SK-N-SH (cell line): ENCODE measurements at regions not wholly inside any gene's neighbourhood (a gene's known extent, or its start where the extent isn't known, plus 50 kb on each side); places are given as distances from the start of the nearest gene placed in this dataset.
A peak's percentile ranks its signal among the peaks of the same experiment; 100 is the strongest.

Source experiments
- CTCF ChIA-PET: fragments of 300-600, 350-600 bp; formaldehyde crosslinking; extraction: SDS; loops from one replicate; lab custom pipeline; 2021; lab: Yijun Ruan, JAX
- POLR2A ChIA-PET: fragments of 350-600 bp; sonication (Branson Sonifier 250); formaldehyde crosslinking; extraction: SDS; loops from one replicate; lab custom pipeline; 2020; ENCODE audit warnings: antibody characterized with exemption, inconsistent platforms; lab: Yijun Ruan, JAX
- DNase-seq: peaks from one replicate; pipeline ENCODE4 v3.0.0; 2012
- H2AFZ ChIP-seq: fragments of 200-600 bp; sonication (generic); 2 replicates; pipeline ENCODE4 v1.8.1; 2016; ENCODE audit warnings: antibody characterized with exemption, mild to moderate bottlenecking, low read depth
- H3F3A ChIP-seq: fragments of 200-600 bp; sonication (generic); replicated peaks from 2 replicates; pipeline ENCODE3; 2016; ENCODE audit warnings: antibody characterized with exemption, mild to moderate bottlenecking; ENCODE audit not compliant: insufficient read depth
- H3K27ac ChIP-seq, 2 experiments: fragments of 200-500 bp in 1 of 2; fragments of 200-600 bp in 1 of 2; sonication (Bioruptor generic) in 1 of 2; sonication (generic), shearing (Covaris generic) in 1 of 2; 2 replicates each; pipeline versions ENCODE4 v1.5.1 to v1.6.1; 2014 to 2016; ENCODE audit warnings: low read depth in 2 of 2, inconsistent platforms in 1 of 2, low read length in 1 of 2, mild to moderate bottlenecking in 1 of 2, mixed read lengths in 1 of 2
- H3K27me3 ChIP-seq: fragments of 200-600 bp; sonication (generic), shearing (Covaris generic); 2 replicates; pipeline ENCODE4 v1.6.1; 2016; ENCODE audit warnings: mixed run types; ENCODE audit not compliant: insufficient read depth
- H3K36me3 ChIP-seq, 2 experiments: fragments of 200-500 bp in 1 of 2; fragments of 200-600 bp in 1 of 2; sonication (Bioruptor generic) in 1 of 2; sonication (generic) in 1 of 2; replicated peaks in 1 of 2; 2 replicates each; pipeline versions ENCODE3 to v1.5.1; 2014 to 2016; ENCODE audit warnings: low read length in 1 of 2, mild to moderate bottlenecking in 1 of 2; ENCODE audit not compliant: insufficient read depth in 2 of 2, control insufficient read depth in 1 of 2
- H3K4me1 ChIP-seq, 2 experiments: fragments of 200-500 bp in 1 of 2; fragments of 200-600 bp in 1 of 2; sonication (Bioruptor generic) in 1 of 2; sonication (generic), shearing (Covaris generic) in 1 of 2; 2 replicates each; pipeline versions ENCODE4 v1.5.1 to v1.6.1; 2014 to 2016; ENCODE audit warnings: low read depth in 1 of 2, low read length in 1 of 2, mixed run types in 1 of 2; ENCODE audit not compliant: insufficient read depth in 2 of 2, control insufficient read depth in 1 of 2
- H3K4me2 ChIP-seq: fragments of 200-600 bp; sonication (generic), shearing (Covaris generic); 2 replicates; pipeline ENCODE4 v1.6.1; 2017; ENCODE audit warnings: mixed run types
- H3K4me3 ChIP-seq, 2 experiments: fragments of 200-500 bp in 1 of 2; fragments of 200-600 bp in 1 of 2; sonication (Bioruptor generic) in 1 of 2; sonication (generic), shearing (Covaris generic) in 1 of 2; 2 replicates each; pipeline versions ENCODE4 v1.5.1 to v1.8.1; 2014 to 2016; ENCODE audit warnings: low read depth in 2 of 2, inconsistent platforms in 1 of 2, low read length in 1 of 2, mild to moderate bottlenecking in 1 of 2, mixed read lengths in 1 of 2, moderate library complexity in 1 of 2
- H3K79me2 ChIP-seq: fragments of 200-600 bp; sonication (generic); 2 replicates; pipeline ENCODE4 v1.8.1; 2017; ENCODE audit warnings: mild to moderate bottlenecking; ENCODE audit not compliant: insufficient read depth
- H3K9ac ChIP-seq: fragments of 200-600 bp; sonication (generic); 2 replicates; pipeline ENCODE4 v1.6.1; 2017; ENCODE audit warnings: mixed run types
- H3K9me2 ChIP-seq: fragments of 200-600 bp; sonication (generic); 2 replicates; pipeline ENCODE4 v1.6.1; 2017; ENCODE audit warnings: mixed run types
- H3K9me3 ChIP-seq: fragments of 200-600 bp; sonication (generic); 2 replicates; pipeline ENCODE4 v1.6.1; 2017; ENCODE audit warnings: mixed run types, mild to moderate bottlenecking, moderate library complexity
- H4K20me1 ChIP-seq: fragments of 200-600 bp; sonication (generic); 2 replicates; pipeline ENCODE4 v1.6.1; 2017; ENCODE audit warnings: mild to moderate bottlenecking, mixed run types; ENCODE audit not compliant: insufficient read depth
- RAD21 ChIP-seq: IDR thresholded peaks from 2 replicates; pipeline ENCODE4 v1.6.1; 2012; ENCODE audit warnings: mild to moderate bottlenecking, low read length
- RXRA ChIP-seq: IDR thresholded peaks from 2 replicates; pipeline ENCODE4 v1.4.0; 2012; ENCODE audit warnings: low read depth, mild to moderate bottlenecking, borderline replicate concordance
- SIN3A ChIP-seq: IDR thresholded peaks from 2 replicates; pipeline ENCODE4 v1.6.1; 2012; ENCODE audit warnings: low read depth, mild to moderate bottlenecking, low read length, moderate library complexity, borderline replicate concordance
- SMC3 ChIP-seq: IDR thresholded peaks from 2 replicates; pipeline ENCODE4 v1.6.1; 2012; ENCODE audit warnings: low read depth, low read length, improper control_type of control experiment
- WGBS: methylation state at CpG from one replicate; pipeline ENCODE4 v1.1.6; 2017; ENCODE audit warnings: low lambda C conversion rate; 5-methylcytosine and 5-hydroxymethylcytosine counted together
- TF ChIP-seq, protein P1 (sequence below): fragments of 200-600 bp; sonication (generic); IDR thresholded peaks from 2 replicates; pipeline ENCODE4 v1.6.1; 2017; ENCODE audit warnings: antibody characterized with exemption, mild to moderate bottlenecking, moderate library complexity
- TF ChIP-seq, protein P2 (sequence below): IDR thresholded peaks from 2 replicates; pipeline ENCODE4 v1.4.0; 2012; ENCODE audit warnings: low read depth, borderline replicate concordance
- TF ChIP-seq, protein P3 (sequence below): IDR thresholded peaks from 2 replicates; pipeline ENCODE4 v1.4.0; 2012; ENCODE audit warnings: low read depth

- POLR2A ChIA-PET: no interaction called here
Observed at GRCh38 chr11:32008880-32009551, 81.9 kb upstream of the RCN1 start.

GRCh38 chr11:32006799-32007388 lies 84.0 kb upstream of the RCN1 start:
- Histone ChIP-seq H3K4me2 (no peak overlapping the region), H3K9me3 (no peaks in the 10 kb centered on the region), H3K36me3 (no peaks in the 10 kb centered on the region), H3K27ac (no peak overlapping the region), H3K79me2 (no peaks in the 10 kb centered on the region), H3F3A (no peaks in the 10 kb centered on the region), H4K20me1 (no peaks in the 10 kb centered on the region), H3K4me1 (no peaks in the 10 kb centered on the region; a peak in 2 of 4 replicates), H3K4me3 (no peak overlapping the region), H3K27me3 (peaks cover 28% of the 10 kb centered on the region; the same call in 1 of the 2 replicates), H3K9me2 (no peaks in the 10 kb centered on the region), H2AFZ (no peak overlapping the region), H3K9ac (no peak overlapping the region)
- DNase-seq: peak; percentile 42
- WGBS: 2% methylated on average over 5 of the region's 5 CpGs
- CTCF ChIA-PET: interaction anchor here (0.6 to 3.0 kb wide), 28 partner anchors 9 to 770 kb away, joined by 3 to 20 read pairs (median 3); no protein-coding TSS in a partner anchor
- POLR2A ChIA-PET: no interaction called here
- TF ChIP-seq, protein P1, sequence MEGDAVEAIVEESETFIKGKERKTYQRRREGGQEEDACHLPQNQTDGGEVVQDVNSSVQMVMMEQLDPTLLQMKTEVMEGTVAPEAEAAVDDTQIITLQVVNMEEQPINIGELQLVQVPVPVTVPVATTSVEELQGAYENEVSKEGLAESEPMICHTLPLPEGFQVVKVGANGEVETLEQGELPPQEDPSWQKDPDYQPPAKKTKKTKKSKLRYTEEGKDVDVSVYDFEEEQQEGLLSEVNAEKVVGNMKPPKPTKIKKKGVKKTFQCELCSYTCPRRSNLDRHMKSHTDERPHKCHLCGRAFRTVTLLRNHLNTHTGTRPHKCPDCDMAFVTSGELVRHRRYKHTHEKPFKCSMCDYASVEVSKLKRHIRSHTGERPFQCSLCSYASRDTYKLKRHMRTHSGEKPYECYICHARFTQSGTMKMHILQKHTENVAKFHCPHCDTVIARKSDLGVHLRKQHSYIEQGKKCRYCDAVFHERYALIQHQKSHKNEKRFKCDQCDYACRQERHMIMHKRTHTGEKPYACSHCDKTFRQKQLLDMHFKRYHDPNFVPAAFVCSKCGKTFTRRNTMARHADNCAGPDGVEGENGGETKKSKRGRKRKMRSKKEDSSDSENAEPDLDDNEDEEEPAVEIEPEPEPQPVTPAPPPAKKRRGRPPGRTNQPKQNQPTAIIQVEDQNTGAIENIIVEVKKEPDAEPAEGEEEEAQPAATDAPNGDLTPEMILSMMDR: peak; percentile 79
- TF ChIP-seq, protein P2, sequence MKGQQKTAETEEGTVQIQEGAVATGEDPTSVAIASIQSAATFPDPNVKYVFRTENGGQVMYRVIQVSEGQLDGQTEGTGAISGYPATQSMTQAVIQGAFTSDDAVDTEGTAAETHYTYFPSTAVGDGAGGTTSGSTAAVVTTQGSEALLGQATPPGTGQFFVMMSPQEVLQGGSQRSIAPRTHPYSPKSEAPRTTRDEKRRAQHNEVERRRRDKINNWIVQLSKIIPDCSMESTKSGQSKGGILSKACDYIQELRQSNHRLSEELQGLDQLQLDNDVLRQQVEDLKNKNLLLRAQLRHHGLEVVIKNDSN: no peak
- TF ChIP-seq SMC3: peak; percentile 70
- no peak for TF ChIP-seq SIN3A
- peak; percentile 73 for TF ChIP-seq RAD21

More at GRCh38 chr11:32008880-32009551, 81.9 kb upstream of the RCN1 start:
- CTCF ChIA-PET: interaction anchor here (1.0 to 1.2 kb wide), 2 partner anchors 11 to 167 kb away, joined by 4 read pairs; no protein-coding TSS in a partner anchor
- no peak for DNase-seq
- Histone ChIP-seq H3K27ac (no peak overlapping the region), H3F3A (no peaks in the 10 kb centered on the region), H3K4me3 (no peak overlapping the region), H3K9ac (no peak overlapping the region), H3K27me3 (peaks cover 35% of the 10 kb centered on the region; the same call in 1 of the 2 replicates), H4K20me1 (no peaks in the 10 kb centered on the region), H3K4me2 (no peak overlapping the region), H3K79me2 (no peaks in the 10 kb centered on the region), H3K4me1 (no peaks in the 10 kb centered on the region; a peak in 1 of 4 replicates), H3K9me3 (no peaks in the 10 kb centered on the region), H2AFZ (no peak overlapping the region), H3K9me2 (no peaks in the 10 kb centered on the region), H3K36me3 (no peaks in the 10 kb centered on the region)
- no peak for TF ChIP-seq RXRA
- TF ChIP-seq, protein P3, sequence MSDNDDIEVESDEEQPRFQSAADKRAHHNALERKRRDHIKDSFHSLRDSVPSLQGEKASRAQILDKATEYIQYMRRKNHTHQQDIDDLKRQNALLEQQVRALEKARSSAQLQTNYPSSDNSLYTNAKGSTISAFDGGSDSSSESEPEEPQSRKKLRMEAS: no peak
- 36% methylated on average over 8 of the region's 8 CpGs for WGBS
